ENCODE measurements at regions not wholly inside any gene's neighbourhood (a gene's known extent, or its start where the extent isn't known, plus 50 kb on each side); places are given as distances from the start of the nearest gene placed in this dataset.

DNA sequence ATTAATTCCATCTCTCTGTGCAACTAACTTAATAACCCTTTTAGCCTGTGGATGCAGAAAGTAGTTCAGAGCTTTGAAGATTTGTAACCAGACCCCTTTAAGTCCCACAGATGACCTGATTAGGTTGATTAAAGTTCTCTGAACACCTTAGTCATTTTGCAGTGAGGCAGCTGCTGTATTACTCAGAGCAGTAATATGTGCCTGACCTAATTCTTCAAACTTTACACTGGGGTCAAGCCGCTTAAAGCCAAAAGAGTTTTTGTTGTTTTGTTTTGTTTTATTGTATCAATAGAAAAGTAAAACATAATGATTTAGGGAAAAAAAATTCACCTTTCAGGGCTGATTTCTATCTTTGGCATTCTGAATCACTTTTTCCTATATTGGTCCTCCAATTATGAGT is 78.6 kb upstream of the PLEKHG7 start:
- no peak overlapping the region for H3K4me3 ChIP-seq
- intact Hi-C loops (cut with DNase I), result no loop called here
- no peaks in the 10 kb centered on the region for H3K27me3 ChIP-seq
- H3K27ac ChIP-seq, result no peak overlapping the region
- no peaks in the 10 kb centered on the region for H3K9me3 ChIP-seq
- no peak for DNase-seq (ENCODE audit: extremely low spot score in 2 of 2)
- H3K36me3 ChIP-seq, result no peaks in the 10 kb centered on the region
- H3K4me1 ChIP-seq, result no peaks in the 10 kb centered on the region
- TF ChIP-seq POLR2A (IDR thresholded peaks at IDR 0.05), result no peak
- TF ChIP-seq, protein P1, sequence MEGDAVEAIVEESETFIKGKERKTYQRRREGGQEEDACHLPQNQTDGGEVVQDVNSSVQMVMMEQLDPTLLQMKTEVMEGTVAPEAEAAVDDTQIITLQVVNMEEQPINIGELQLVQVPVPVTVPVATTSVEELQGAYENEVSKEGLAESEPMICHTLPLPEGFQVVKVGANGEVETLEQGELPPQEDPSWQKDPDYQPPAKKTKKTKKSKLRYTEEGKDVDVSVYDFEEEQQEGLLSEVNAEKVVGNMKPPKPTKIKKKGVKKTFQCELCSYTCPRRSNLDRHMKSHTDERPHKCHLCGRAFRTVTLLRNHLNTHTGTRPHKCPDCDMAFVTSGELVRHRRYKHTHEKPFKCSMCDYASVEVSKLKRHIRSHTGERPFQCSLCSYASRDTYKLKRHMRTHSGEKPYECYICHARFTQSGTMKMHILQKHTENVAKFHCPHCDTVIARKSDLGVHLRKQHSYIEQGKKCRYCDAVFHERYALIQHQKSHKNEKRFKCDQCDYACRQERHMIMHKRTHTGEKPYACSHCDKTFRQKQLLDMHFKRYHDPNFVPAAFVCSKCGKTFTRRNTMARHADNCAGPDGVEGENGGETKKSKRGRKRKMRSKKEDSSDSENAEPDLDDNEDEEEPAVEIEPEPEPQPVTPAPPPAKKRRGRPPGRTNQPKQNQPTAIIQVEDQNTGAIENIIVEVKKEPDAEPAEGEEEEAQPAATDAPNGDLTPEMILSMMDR (IDR thresholded peaks at IDR 0.05), result no peak
- no peak for TF ChIP-seq POLR2AphosphoS5 (IDR thresholded peaks at IDR 0.05; ENCODE audit: insufficient read depth in 1 of 2, low read depth in 1 of 2)

DNA sequence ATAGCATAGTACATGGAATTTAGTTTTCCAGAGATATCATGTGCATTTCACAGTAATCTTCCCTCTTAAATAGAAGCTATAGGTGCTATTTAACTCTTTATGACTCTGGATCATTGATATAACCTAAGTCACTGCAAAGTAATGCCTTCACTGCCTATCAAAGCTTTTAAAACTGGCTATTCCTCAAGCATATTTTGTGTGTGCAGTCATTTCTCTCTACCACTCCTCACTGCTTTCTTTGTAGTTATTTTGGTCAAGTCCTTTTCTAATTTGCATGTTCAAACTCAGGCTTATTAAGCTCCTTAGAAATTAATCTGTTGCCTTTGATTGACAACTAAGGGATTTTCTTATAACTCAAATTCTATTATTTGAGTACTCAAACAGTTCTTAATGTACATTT is 79.4 kb upstream of the PLEKHG7 start:
- intact Hi-C loops (cut with DNase I), result no loop called here
- H3K4me3 ChIP-seq, result no peak overlapping the region
- H3K9me3 ChIP-seq, result no peaks in the 10 kb centered on the region
- H3K27me3 ChIP-seq, result no peaks in the 10 kb centered on the region
- no peaks in the 10 kb centered on the region for H3K36me3 ChIP-seq
- no peaks in the 10 kb centered on the region for H3K4me1 ChIP-seq
- DNase-seq (ENCODE audit: extremely low spot score in 2 of 2), result no peak
- H3K27ac ChIP-seq, result no peak overlapping the region
- TF ChIP-seq POLR2A (IDR thresholded peaks at IDR 0.05) (no peak), POLR2AphosphoS5 (IDR thresholded peaks at IDR 0.05; ENCODE audit: insufficient read depth in 1 of 2, low read depth in 1 of 2) (no peak)
- TF ChIP-seq, protein P1 (IDR thresholded peaks at IDR 0.05), result no peak

DNA sequence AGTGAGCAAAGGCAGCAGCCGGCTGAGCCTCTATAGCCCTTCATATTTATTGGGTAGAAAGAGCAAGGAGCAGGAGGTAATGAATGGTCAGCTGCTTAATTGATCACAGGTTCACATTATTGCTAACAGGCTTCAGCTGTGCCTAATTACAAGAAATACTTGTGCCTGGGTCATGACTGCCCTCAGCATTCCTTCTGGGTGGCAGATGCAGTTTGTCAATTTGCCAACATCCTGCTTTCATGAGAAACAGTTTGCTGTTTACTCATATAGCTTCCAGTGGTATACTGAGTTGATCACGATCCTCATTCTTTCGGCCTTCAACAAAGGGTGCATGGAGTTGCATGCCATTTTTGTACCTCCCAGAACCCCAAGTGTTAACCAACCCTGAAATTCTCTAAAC is 81.0 kb upstream of the PLEKHG7 start:
- H3K36me3 ChIP-seq, result no peaks in the 10 kb centered on the region
- TF ChIP-seq POLR2A (IDR thresholded peaks at IDR 0.05), result no peak
- TF ChIP-seq, protein P1 (IDR thresholded peaks at IDR 0.05), result no peak
- TF ChIP-seq POLR2AphosphoS5 (IDR thresholded peaks at IDR 0.05; ENCODE audit: insufficient read depth in 1 of 2, low read depth in 1 of 2), result no peak
- DNase-seq (ENCODE audit: extremely low spot score in 2 of 2), result no peak
- no peak overlapping the region for H3K4me3 ChIP-seq
- no peak overlapping the region for H3K27ac ChIP-seq
- H3K27me3 ChIP-seq, result no peaks in the 10 kb centered on the region
- intact Hi-C loops (cut with DNase I), result no loop called here
- H3K9me3 ChIP-seq, result no peaks in the 10 kb centered on the region
- no peaks in the 10 kb centered on the region for H3K4me1 ChIP-seq

DNA sequence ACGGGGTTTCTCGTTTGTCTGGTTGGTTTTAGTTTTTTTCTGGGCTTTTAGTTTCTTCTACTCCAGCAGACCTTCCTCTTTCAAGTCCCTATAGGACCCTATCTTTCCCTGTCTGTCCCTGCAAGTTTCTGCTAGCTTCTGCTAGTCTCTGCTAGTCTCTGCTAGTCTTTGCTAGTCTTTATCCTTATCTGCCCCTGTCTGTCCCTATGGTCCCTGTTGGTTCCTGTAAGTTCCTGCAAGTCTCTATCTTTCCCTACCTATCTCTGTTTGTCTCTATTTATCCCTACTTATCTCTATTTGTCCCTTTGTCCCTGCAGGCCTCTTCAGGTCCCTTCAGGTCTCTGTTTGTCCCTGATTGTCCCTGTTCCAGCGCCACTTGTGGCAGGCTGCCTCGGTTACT is 81.5 kb upstream of the PLEKHG7 start:
- H3K9me3 ChIP-seq, result no peaks in the 10 kb centered on the region
- no peak overlapping the region for H3K4me3 ChIP-seq
- TF ChIP-seq, protein P1 (IDR thresholded peaks at IDR 0.05), result no peak
- TF ChIP-seq POLR2AphosphoS5 (IDR thresholded peaks at IDR 0.05; ENCODE audit: insufficient read depth in 1 of 2, low read depth in 1 of 2), result no peak
- no peak for TF ChIP-seq POLR2A (IDR thresholded peaks at IDR 0.05)
- DNase-seq (ENCODE audit: extremely low spot score in 2 of 2), result no peak
- H3K27me3 ChIP-seq, result no peaks in the 10 kb centered on the region
- no peak overlapping the region for H3K27ac ChIP-seq
- intact Hi-C loops (cut with DNase I), result no loop called here
- no peaks in the 10 kb centered on the region for H3K36me3 ChIP-seq
- H3K4me1 ChIP-seq, result no peaks in the 10 kb centered on the region

DNA sequence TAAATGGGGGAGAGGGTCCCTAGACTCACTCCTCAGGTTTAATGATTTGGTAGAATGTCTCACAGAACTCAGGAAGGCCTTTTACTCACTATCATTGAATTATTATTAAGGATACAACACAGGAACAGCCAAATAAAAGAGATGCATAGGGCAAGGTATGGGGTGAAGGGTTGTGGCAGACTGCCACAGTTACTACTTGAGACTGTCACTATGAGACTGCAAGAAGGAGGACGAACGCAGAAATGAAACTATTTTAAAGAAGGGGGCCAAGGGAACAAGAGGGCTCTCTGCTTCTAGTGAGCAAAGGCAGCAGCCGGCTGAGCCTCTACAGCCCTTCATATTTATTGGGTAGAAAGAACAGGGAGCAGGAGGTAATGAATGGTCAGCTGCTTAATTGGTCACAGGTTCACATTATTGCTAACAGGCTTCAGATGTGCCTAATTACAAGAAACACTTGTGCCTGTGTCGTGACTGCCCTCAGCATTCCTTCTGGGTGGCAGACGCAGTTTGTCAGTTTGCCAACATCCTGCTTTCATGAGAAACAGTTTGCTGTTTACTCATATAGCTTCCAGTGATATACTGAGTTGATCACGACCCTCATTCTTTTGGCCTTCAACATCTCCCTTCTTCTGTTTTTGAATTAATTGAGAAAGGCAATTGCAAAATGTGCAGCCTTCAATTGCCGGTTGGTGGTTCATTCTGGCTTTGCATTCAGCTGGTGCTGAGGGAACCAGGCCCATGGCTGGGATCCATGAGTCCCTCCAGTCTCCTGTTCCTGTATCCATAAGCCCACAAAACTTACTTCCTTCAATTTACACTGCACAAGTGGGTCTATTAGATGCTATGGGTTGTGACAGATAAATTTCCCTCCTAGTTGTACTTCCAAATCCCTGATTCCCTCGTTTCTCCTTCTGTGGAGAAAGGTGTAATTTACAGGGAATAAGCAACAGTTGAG is 82.8 kb upstream of the PLEKHG7 start:
- TF ChIP-seq POLR2AphosphoS5 (IDR thresholded peaks at IDR 0.05; ENCODE audit: insufficient read depth in 1 of 2, low read depth in 1 of 2), result no peak
- TF ChIP-seq, protein P1 (IDR thresholded peaks at IDR 0.05), result no peak
- TF ChIP-seq POLR2A (IDR thresholded peaks at IDR 0.05), result no peak
- intact Hi-C loops (cut with DNase I), result no loop called here
- no peaks in the 10 kb centered on the region for H3K36me3 ChIP-seq
- DNase-seq (ENCODE audit: extremely low spot score in 2 of 2), result no peak
- H3K9me3 ChIP-seq, result no peaks in the 10 kb centered on the region
- H3K27me3 ChIP-seq, result no peaks in the 10 kb centered on the region
- H3K4me1 ChIP-seq, result no peaks in the 10 kb centered on the region
- H3K27ac ChIP-seq, result no peak overlapping the region
- no peak overlapping the region for H3K4me3 ChIP-seq
